AG09319 (cell line): ENCODE measurements at regions not wholly inside any gene's neighbourhood (a gene's known extent, or its start where the extent isn't known, plus 50 kb on each side); places are given as distances from the start of the nearest gene placed in this dataset.

Source experiments
- DNase-seq: peaks from one replicate; pipeline ENCODE4 v3.0.0-alpha.2; 2010; ENCODE audit warnings: low read depth; ENCODE audit errors: extremely low read depth
- TF ChIP-seq, protein P1 (sequence below): IDR thresholded peaks from 2 replicates; pipeline ENCODE4 v1.5.1; 2011; ENCODE audit warnings: low read depth, mild to moderate bottlenecking, inconsistent platforms, low read length, moderate library complexity

DNA sequence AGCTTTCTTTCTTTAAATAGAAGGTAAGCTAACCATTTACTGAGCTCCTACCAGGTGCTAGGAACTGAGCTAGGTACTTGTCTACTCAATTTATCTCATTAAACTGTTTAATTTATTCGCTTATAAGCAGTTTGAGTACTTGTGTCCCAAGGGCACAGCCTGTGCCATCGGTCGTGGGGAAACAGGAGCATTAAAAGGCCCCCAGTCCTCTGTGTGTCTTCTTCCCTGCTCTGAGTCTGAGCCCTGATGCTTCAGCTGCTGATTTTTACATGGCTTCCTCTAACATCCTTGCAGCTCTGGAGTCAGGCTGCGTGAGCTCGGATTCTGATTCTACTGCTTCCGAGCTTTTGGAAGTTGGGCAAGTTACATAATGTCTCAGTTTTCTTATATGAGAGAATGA lies 239.5 kb downstream of the EDEM1 start:
- TF ChIP-seq, protein P1, sequence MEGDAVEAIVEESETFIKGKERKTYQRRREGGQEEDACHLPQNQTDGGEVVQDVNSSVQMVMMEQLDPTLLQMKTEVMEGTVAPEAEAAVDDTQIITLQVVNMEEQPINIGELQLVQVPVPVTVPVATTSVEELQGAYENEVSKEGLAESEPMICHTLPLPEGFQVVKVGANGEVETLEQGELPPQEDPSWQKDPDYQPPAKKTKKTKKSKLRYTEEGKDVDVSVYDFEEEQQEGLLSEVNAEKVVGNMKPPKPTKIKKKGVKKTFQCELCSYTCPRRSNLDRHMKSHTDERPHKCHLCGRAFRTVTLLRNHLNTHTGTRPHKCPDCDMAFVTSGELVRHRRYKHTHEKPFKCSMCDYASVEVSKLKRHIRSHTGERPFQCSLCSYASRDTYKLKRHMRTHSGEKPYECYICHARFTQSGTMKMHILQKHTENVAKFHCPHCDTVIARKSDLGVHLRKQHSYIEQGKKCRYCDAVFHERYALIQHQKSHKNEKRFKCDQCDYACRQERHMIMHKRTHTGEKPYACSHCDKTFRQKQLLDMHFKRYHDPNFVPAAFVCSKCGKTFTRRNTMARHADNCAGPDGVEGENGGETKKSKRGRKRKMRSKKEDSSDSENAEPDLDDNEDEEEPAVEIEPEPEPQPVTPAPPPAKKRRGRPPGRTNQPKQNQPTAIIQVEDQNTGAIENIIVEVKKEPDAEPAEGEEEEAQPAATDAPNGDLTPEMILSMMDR, result no peak
- no peak for DNase-seq

DNA sequence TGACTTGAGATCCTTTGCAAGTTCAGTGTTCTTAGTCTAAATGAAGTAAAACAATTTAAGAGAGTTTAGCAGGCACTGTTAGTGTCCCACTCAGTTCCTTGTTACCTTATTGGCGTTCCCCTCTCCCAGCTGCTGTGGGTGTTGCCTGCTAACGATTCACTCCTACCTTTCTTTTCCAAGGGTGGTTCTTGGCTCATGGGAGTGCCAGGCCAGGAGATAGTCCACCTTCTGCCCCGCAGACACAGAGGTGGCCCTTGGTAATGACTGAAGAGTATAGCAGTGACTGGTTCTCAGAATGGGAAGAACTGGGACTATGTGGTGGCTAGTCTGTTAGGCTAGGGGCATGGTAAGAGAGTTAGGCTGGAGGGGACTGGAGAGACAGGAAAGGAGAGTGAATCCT lies 240.4 kb downstream of the EDEM1 start:
- TF ChIP-seq, protein P1, result no peak
- DNase-seq, result no peak

DNA sequence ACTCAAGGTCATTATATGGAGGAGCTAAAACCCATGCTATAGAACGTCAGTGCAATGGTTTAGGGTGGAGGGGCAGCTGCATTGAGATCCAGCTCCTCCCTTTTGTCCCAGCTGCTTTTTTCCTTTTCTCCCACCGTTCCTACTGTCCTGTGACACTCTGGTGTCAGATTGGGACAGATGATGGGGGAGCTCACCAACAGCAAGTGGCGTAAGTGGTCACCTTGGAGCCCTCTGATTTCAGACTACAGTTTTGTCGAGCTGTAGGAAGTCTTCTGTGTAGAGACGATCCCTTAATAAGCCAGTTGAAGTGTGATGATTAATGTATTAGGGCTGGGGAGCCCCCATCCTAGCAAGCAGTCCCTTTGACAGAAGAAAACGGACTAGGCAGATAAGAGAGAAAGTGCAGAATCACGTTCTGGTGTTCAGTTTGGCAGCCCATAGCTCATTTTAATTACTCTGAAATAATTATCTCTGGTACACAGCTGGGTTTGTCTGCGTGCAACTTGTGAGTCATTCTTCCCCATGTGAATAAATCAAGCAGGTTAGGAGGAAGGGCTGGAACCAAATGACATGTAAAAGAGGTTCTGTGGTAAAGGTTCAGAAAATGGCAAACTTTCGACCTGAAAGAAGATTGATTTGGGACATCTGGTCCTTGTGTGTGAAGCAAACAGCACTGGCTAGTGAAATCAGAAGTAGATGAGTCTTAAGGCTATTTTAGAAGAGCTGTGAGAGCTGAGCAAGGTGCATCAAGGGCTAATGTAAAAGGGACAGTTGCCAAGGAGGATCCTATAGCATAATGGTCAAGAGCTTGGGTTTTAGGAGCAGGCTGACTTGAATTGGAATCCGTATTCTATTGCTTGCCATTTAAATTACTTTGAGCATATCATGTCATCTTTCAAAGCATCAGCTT lies 241.4 kb downstream of the EDEM1 start:
- DNase-seq, result no peak
- TF ChIP-seq, protein P1, result no peak

DNA sequence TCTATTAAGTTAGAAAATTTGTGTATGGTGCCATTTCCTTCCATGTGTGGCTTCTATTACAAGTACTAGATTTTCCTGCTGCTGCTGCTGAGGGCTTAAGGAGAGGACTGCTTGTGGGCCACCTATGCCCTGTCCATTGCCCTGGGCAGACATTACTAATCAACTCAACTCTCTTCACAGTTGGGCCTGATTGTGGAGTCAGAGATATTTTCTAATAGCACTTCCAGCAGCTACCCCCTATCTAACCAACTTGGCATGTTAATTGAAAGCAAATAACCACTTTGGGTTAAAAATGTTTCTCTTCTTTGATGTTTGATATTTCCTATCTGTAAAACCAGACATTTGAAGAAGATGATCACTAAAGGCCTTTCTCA lies 242.0 kb downstream of the EDEM1 start:
- DNase-seq, result no peak
- TF ChIP-seq, protein P1, result no peak

DNA sequence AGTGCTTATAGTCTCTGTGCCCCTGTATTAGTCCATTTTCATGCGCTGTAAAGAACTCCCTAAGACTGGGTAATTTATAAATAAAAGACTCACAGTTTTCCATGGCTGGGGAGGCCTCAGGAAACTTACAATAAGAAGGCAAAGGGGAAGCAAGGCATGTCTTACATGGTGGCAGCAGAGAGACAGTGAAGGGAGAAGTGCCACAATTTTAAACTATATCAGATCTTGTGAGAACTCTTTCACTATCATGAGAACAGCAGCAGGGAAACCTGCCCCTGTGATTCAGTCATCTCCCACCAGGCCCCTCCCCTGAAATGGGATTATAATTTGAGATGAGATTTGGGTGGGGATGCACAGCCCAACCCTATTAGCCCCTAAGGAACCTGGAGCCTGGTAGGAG lies 243.2 kb downstream of the EDEM1 start:
- TF ChIP-seq, protein P1, result no peak
- DNase-seq, result no peak

DNA sequence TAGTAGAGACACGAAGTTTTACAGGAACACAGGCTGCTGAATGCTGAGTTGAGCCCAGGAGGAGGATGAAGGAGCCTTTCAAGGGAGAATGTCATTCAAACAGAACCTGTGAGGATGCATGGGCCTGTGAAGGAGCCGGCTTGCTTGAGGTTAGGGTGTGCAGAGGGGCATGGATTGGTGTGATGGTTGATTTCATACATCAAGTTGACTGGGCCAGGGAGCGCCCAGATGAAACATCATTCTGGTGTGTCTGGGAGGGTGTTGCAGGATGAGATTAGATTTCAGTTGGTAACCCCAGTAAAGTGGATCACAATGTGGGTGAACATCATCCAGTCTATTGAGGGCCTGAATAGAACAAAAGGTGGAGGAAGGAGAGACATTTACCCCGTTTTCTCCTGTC lies 243.6 kb downstream of the EDEM1 start:
- TF ChIP-seq, protein P1, result no peak
- no peak for DNase-seq

DNA sequence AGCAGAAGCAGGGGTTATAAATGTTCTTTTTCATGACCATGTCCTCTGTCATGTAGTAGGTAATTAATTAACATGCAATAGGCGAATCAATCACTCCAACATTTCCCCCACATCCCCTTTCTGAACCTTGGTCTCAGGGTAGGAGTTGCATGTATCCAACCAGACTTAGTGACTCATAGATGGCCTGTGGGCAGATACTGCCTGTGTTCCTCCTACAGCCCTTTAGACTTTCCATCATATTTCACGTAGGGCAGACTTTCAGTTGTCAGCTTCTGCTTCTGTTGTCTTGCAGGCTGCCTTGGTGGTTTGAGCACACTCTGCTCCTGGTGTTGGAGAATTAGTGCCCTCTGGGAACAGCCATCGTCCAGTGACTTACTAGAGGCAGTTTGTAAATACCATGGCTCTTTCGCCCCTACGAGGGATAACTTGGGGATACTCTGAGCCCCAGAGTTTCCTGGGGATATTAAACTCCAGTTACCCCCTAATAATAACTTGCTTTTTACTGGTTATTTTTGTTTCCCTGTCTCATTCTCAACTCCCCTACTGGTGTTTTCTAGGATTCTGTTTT lies 244.4 kb downstream of the EDEM1 start:
- TF ChIP-seq, protein P1, result no peak
- DNase-seq, result no peak
